ENCODE measurements at regions not wholly inside any gene's neighbourhood (a gene's known extent, or its start where the extent isn't known, plus 50 kb on each side); places are given as distances from the start of the nearest gene placed in this dataset.
"Not testable (repeated sequence)": the region's sequence is repeated elsewhere in the genome, so short reads cannot be mapped to it uniquely, and the experiment has no call there.

DNA sequence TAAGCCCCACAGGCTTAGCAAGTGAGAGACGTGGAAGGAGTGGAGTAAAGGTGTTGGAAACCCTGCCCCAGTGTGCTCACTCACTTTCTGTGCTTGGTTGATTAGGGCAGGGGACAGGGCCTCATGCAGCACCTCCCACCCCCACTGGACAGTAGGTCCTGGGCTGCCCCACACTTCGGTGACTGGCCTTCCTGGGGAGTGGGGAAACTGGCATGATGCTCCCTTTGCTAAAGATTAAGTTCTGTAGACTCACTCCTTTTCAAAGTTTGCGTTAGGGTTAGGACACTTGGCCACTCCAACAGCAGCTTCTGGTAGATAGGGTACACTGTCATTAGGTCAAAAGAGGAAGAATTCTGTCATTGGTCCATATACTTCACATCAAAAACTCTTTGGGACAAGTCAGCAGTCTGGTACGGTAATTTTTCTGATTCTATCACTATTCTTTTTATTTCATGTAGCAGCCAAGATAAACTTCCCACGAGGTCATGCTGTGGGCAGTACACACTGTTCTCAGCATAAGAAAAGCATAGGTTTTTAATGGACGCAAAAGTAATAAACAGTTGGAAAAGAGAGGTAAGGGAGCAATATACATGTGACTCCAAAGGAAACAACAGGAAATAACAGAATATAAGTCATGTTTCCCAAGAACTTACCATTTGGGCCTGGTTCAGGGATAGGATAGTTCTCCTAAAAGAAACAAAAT is 106.6 kb upstream of the TERB2 start:
- DNase-seq, result not testable (repeated sequence)

- DNase-seq, result peak; percentile 84
Measured at GRCh38 chr15:44853304-44853950, 103.1 kb upstream of the TERB2 start.

GRCh38 chr15:44854696-44855095 is 101.8 kb upstream of the TERB2 start:
- DNase-seq, result not testable (repeated sequence)

- not testable (repeated sequence) for DNase-seq
Measured at GRCh38 chr15:44856284-44856683, 100.2 kb upstream of the TERB2 start.

DNA sequence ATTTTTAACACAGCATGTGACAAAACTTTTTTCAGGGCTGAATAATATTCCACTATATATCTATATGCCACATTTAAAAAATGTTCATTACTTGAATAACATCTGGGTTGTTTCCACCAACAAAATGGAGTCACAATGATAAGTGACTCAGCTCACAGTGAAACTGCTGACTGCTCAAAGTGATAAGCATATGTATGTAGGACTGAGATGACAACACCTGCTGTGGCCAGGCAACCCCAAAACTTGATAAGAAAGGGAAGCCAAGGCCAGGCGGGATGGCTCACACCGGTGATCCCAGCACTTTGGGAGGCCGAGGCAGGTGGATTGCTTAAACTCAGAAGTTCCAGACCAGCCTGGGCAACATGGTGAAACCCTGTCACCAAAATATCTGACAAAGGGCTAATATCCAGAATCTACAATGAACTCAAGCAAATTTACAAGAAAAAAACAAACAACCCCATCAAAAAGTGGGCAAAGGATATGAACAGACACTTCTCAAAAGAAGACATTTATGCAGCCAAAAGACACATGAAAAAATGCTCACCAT is 99.2 kb upstream of the TERB2 start:
- DNase-seq, result not testable (repeated sequence)

DNA sequence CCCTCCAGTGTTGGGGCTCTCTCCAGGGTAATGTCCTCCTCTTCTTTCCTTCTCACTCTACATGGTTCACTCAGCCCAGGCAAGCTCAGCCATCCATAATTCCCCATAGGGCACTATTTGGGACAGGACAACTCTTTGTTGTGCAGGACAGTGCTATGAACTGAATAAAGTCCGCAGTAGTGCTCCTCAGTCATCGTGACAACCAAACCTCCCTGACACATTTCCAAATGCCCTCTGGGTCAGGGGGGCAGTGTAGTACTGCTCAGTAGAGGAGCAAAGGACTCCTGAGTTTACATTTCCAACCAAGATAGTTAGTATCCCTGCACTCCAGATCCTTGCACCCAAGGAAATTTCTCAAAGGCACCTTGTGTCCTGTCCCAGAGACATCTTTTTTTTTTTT is 97.4 kb upstream of the TERB2 start:
- DNase-seq, result not testable (repeated sequence)

DNA sequence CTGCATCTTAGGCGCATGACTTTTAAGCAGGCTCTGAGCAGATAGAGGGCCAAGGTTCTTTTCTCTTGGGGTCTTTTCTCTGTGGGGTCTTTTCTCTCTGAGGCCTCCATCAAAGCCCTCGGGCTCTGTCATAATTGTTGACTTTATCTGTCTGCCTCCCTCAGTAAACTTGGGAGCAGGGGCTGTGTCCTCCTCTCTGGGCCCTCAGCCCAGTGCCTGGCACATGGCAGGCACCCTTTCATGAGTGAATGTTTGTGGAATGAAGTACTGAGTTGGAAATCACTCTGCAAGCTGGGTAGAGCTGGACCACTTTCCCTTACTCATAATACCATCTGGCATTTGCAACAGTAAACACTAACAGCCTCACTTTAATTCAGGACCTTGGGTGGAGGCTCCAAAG is 96.3 kb upstream of the TERB2 start:
- not testable (repeated sequence) for DNase-seq

GRCh38 chr15:44861439-44861910 is 95.0 kb upstream of the TERB2 start:
- DNase-seq, result no peak

DNA sequence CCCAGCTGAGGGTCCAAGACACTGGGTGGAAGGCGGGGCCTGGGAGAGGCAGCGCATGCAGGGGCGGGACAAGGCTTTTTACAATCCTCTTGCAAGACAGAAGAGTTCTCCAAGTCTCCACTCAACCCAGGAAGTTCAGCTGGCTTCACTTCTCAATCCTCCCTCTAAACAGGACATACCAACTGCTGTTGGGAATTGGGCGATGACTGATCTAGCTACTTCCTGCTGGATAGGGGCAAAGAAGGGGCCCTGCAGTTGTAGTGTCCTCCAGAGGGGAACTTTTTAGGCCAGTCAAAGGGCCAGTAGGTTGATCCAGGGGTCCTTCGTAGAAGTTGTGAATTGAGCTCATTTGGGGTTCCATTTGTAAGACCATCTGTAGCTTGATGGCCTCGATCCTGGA is 94.6 kb upstream of the TERB2 start:
- DNase-seq, result no peak

DNA sequence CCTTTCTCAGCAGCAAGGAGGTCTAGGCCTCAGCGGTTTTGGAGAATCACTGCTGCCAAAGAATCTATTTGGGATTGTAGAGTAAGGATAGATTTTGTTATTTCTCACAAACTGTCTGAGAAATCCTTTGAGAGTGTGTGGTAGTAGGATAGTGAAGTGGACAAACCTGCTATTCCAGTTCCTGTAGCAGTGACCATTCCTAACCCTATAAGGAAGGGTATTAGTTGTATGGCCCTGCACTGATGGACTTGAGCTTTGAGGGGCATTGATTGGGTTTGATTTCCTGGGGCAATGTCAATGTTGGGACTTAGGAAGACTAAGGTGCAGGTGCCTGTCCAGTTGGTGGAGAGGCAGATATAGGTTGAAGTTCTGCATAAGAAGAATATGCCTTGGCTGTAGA is 93.6 kb upstream of the TERB2 start:
- DNase-seq, result not testable (repeated sequence)

DNA sequence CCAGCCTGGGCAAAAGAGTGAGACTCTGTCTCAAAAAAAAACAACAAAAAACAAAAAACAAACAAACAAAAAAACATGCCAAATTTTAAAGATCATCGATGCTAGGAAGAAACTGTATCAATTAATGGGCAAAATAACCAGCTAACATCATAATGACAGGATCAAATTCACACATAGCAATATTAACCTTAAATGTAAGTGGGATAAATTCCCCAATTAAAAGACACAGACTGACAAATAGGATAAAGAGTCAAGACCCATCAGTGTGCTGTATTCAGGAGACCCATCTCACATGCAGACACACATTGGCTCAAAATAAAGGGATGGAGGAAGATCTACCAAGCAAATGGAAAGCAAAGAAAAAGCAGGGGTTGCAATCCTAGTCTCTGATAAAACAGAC is 88.4 kb upstream of the TERB2 start:
- not testable (repeated sequence) for DNase-seq

GRCh38 chr15:44870125-44870524 is 86.4 kb upstream of the TERB2 start:
- DNase-seq, result peak; percentile 44

GRCh38 chr15:44873103-44873502 is 83.4 kb upstream of the TERB2 start:
- DNase-seq, result no peak

DNA sequence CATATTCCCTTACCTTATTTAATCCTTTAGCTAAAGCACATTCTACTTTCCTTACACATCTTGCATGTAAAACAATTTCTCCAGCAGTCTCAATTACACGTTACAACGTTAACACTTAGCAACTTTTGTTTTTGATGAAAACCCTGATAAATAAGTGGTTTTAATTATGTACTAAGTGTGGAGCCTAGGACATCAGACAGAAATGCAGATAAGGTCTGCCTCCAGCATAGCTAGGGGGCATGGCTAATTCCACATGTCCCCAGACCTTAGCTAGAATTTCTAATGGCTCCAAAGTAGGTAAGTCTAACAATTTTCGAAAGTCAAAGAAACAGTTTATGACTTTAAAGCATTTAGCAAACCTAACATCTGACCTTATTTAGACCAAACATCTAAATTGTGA is 77.4 kb upstream of the TERB2 start:
- no peak for DNase-seq

- no peak for DNase-seq
Measured at GRCh38 chr15:44882499-44882968, 74.0 kb upstream of the TERB2 start.

GRCh38 chr15:44883199-44883877 is 73.1 kb upstream of the TERB2 start:
- DNase-seq, result no peak

- not testable (repeated sequence) for DNase-seq
Measured at GRCh38 chr15:44898890-44899651, 57.4 kb upstream of the TERB2 start.

- not testable (repeated sequence) for DNase-seq
Measured at GRCh38 chr15:44899775-44900174, 56.7 kb upstream of the TERB2 start.

- not testable (repeated sequence) for DNase-seq
Measured at GRCh38 chr15:44900796-44901195, 55.7 kb upstream of the TERB2 start.

DNA sequence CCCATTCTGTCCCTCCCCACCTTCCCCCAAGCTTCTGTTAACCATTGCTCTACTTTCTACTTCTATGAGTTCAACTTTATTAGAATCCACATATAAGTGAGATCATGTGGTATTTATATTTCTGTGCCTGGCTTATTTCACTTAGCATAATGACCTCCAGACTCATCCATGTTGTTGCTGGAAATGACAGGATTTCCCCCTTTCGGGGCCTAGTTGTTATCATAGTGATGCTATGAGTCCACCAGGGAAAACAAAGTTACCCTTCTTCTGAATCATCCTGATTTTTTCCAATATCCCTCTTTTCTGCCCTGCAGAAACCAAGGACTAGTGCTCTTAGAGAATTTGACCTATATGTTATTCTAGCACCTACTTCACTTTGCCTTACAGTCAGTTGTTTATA is 53.2 kb upstream of the TERB2 start:
- DNase-seq, result not testable (repeated sequence)

GRCh38 chr15:44904651-44905340 is 51.7 kb upstream of the TERB2 start:
- DNase-seq, result peak; percentile 17
